HEK293 (cell line): ENCODE measurements at regions not wholly inside any gene's neighbourhood (a gene's known extent, or its start where the extent isn't known, plus 50 kb on each side); places are given as distances from the start of the nearest gene placed in this dataset.

Source experiments
- CTCF ChIA-PET: fragments of 350-600 bp; formaldehyde crosslinking; extraction: SDS; loops from one replicate; lab custom pipeline; 2021; ENCODE audit warnings: antibody characterized with exemption; lab: Yijun Ruan, JAX
- POLR2A ChIA-PET: fragments of 300-600 bp; formaldehyde crosslinking; extraction: SDS; loops from one replicate; lab custom pipeline; 2020; ENCODE audit warnings: antibody characterized with exemption, inconsistent platforms; lab: Yijun Ruan, JAX
- H3K27ac ChIP-seq: fragments of 200-500 bp; sonication (Bioruptor generic); 2 replicates; pipeline ENCODE4 v1.5.1; 2014; ENCODE audit warnings: low read depth, low read length, control low read depth, inconsistent platforms; ENCODE audit errors: extremely low read depth
- H3K36me3 ChIP-seq, 2 experiments: fragments of 200-500 bp in 1 of 2; sonication (Bioruptor generic) in 1 of 2; 1 replicate in 1 of 2; 2 replicates in 1 of 2; pipeline ENCODE4 v1.5.1; 2014 to 2017; ENCODE audit warnings: inconsistent platforms in 2 of 2, low read length in 2 of 2; ENCODE audit not compliant: control insufficient read depth in 2 of 2, insufficient read depth in 1 of 2
- H3K4me1 ChIP-seq: fragments of 200-500 bp; sonication (Bioruptor generic); 2 replicates; pipeline ENCODE4 v1.5.1; 2014; ENCODE audit warnings: mild to moderate bottlenecking, low read length, inconsistent platforms; ENCODE audit not compliant: control insufficient read depth, insufficient read depth
- H3K4me3 ChIP-seq: 2 replicates; pipeline ENCODE4 v1.5.1; 2011; ENCODE audit warnings: low read depth, mild to moderate bottlenecking, control low read depth, low read length, moderate library complexity
- H3K9me3 ChIP-seq: fragments of 200-500 bp; sonication (Bioruptor generic); 2 replicates; pipeline ENCODE4 v1.5.1; 2014; ENCODE audit warnings: low read depth, low read length, inconsistent platforms; ENCODE audit not compliant: control insufficient read depth, insufficient read depth
- GLI2 ChIP-seq: fragments of 450-650 bp; formaldehyde crosslinking; IDR thresholded peaks from 2 replicates; pipeline ENCODE4; 2017; ENCODE audit warnings: missing biosample characterization, missing genetic modification characterization, low read depth, borderline replicate concordance
- KLF16 ChIP-seq: fragments of 450-650 bp; formaldehyde crosslinking; IDR thresholded peaks from 2 replicates; pipeline ENCODE4 v1.5.1; 2017; ENCODE audit warnings: missing biosample characterization, missing genetic modification characterization
- SP3 ChIP-seq: fragments of 450-650 bp; formaldehyde crosslinking; IDR thresholded peaks from 2 replicates; pipeline ENCODE4 v1.5.1; 2016; ENCODE audit warnings: missing biosample characterization, missing genetic modification characterization
- ZIC2 ChIP-seq: fragments of 450-650 bp; formaldehyde crosslinking; IDR thresholded peaks from 2 replicates; pipeline ENCODE4 v1.5.1; 2016; ENCODE audit warnings: missing biosample characterization, missing genetic modification characterization
- ZNF10 ChIP-seq: fragments of 450-650 bp; formaldehyde crosslinking; IDR thresholded peaks from 2 replicates; pipeline ENCODE4 v1.5.1; 2017; ENCODE audit warnings: missing biosample characterization, missing genetic modification characterization
- ZNF121 ChIP-seq: fragments of 450-650 bp; formaldehyde crosslinking; IDR thresholded peaks from 2 replicates; pipeline ENCODE4 v1.5.1; 2016; ENCODE audit warnings: missing biosample characterization, missing genetic modification characterization
- ZNF146 ChIP-seq: fragments of 450-650 bp; formaldehyde crosslinking; IDR thresholded peaks from 2 replicates; pipeline ENCODE4 v1.5.1; 2016; ENCODE audit warnings: missing biosample characterization, missing genetic modification characterization
- ZNF366 ChIP-seq: fragments of 450-650 bp; formaldehyde crosslinking; conservative IDR thresholded peaks from 2 replicates; pipeline ENCODE4 v1.5.1; 2016; ENCODE audit warnings: missing biosample characterization, missing genetic modification characterization
- ZNF394 ChIP-seq: fragments of 450-650 bp; formaldehyde crosslinking; IDR thresholded peaks from 2 replicates; pipeline ENCODE4 v1.5.1; 2016; ENCODE audit warnings: missing biosample characterization, missing genetic modification characterization, mild to moderate bottlenecking, moderate library complexity, borderline replicate concordance
- ZNF423 ChIP-seq: fragments of 450-650 bp; formaldehyde crosslinking; IDR thresholded peaks from 2 replicates; pipeline ENCODE4 v1.5.1; 2016; ENCODE audit warnings: missing biosample characterization, missing genetic modification characterization
- ZNF426 ChIP-seq: fragments of 450-650 bp; formaldehyde crosslinking; IDR thresholded peaks from 2 replicates; pipeline ENCODE4 v1.5.1; 2017; ENCODE audit warnings: missing biosample characterization, missing genetic modification characterization, mild to moderate bottlenecking, inconsistent platforms, moderate library complexity
- ZNF529 ChIP-seq: fragments of 450-650 bp; formaldehyde crosslinking; IDR thresholded peaks from 2 replicates; pipeline ENCODE4 v1.5.1; 2017; ENCODE audit warnings: missing genetic modification characterization, missing biosample characterization; ENCODE audit not compliant: insufficient replicate concordance
- ZNF548 ChIP-seq: fragments of 450-650 bp; formaldehyde crosslinking; IDR thresholded peaks from 2 replicates; pipeline ENCODE4 v1.5.1; 2016; ENCODE audit warnings: missing biosample characterization, missing genetic modification characterization
- ZNF76 ChIP-seq: fragments of 450-650 bp; formaldehyde crosslinking; IDR thresholded peaks from 2 replicates; pipeline ENCODE4; 2016; ENCODE audit warnings: low read depth, missing biosample characterization, missing genetic modification characterization, borderline replicate concordance
- ZNF791 ChIP-seq: fragments of 450-650 bp; formaldehyde crosslinking; IDR thresholded peaks from 2 replicates; pipeline ENCODE4 v1.5.1; 2016; ENCODE audit warnings: missing biosample characterization, missing genetic modification characterization
- TF ChIP-seq, protein P1 (sequence below): fragments of 450-650 bp; formaldehyde crosslinking; IDR thresholded peaks from 2 replicates; pipeline ENCODE4 v1.5.1; 2016; ENCODE audit warnings: missing biosample characterization, missing genetic modification characterization
- TF ChIP-seq, protein P2 (sequence below): fragments of 450-650 bp; formaldehyde crosslinking; IDR thresholded peaks from 2 replicates; pipeline ENCODE4 v1.5.1; 2016; ENCODE audit warnings: missing biosample characterization, missing genetic modification characterization
- TF ChIP-seq, protein P3 (sequence below): fragments of 450-650 bp; formaldehyde crosslinking; IDR thresholded peaks from 2 replicates; pipeline ENCODE4 v1.5.1; 2016; ENCODE audit warnings: missing biosample characterization, missing genetic modification characterization, low read depth
- TF ChIP-seq, protein P4 (sequence below): sonication (generic); formaldehyde crosslinking; IDR thresholded peaks from 2 replicates; pipeline ENCODE4 v1.8.1; 2022; ENCODE audit warnings: mild to moderate bottlenecking, moderate library complexity, missing genetic modification reagents
- TF ChIP-seq, protein P5 (sequence below): fragments of 450-650 bp; formaldehyde crosslinking; conservative IDR thresholded peaks from 2 replicates; pipeline ENCODE4 v1.5.1; 2016; ENCODE audit warnings: low read depth, missing biosample characterization, missing genetic modification characterization

DNA sequence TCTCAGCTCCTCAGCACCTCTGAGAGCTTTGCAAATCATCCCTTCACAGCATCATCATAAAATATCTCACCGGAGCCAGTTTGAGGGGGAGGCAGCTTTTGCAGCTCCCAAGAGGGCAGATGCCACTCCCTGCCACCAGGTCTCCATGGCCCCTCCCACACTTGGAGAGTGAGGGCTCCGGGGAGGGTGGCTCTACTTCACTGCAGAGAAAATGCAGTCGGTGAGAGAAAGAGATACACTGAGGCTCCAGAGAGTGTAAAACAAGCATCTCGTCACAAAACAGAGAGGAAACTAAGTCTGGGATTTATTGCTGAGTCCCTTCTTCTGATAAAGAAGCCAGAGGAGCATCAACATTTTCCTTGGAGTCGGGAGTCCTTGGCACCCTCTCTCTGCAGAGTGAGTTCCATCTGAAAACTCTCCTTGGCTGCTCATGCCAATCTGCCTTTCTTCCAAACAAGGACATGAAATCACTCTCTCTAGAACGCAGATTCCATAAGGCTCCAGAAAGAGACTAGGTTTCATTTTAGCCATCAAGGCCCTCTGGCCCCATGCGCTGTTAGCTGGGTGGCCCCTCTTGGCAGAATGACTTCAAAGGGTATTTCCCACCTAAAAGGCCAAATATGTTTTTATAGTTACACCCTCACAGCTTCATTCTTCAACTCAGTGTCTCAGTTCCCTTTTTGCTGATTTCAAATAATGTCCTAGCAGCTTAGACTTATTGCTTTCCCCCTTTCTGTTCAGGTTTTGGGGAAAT lies 70.6 kb upstream of the F13A1 start (continued):
- TF ChIP-seq SP3 (tag by site-specific recombination) (no peak), ZNF76 (no peak), GLI2 (no peak), ZNF791 (tag by site-specific recombination) (no peak), ZNF548 (tag by site-specific recombination) (no peak), ZNF394 (tag by site-specific recombination) (no peak), ZNF423 (tag by site-specific recombination) (no peak)
- TF ChIP-seq, protein P1, sequence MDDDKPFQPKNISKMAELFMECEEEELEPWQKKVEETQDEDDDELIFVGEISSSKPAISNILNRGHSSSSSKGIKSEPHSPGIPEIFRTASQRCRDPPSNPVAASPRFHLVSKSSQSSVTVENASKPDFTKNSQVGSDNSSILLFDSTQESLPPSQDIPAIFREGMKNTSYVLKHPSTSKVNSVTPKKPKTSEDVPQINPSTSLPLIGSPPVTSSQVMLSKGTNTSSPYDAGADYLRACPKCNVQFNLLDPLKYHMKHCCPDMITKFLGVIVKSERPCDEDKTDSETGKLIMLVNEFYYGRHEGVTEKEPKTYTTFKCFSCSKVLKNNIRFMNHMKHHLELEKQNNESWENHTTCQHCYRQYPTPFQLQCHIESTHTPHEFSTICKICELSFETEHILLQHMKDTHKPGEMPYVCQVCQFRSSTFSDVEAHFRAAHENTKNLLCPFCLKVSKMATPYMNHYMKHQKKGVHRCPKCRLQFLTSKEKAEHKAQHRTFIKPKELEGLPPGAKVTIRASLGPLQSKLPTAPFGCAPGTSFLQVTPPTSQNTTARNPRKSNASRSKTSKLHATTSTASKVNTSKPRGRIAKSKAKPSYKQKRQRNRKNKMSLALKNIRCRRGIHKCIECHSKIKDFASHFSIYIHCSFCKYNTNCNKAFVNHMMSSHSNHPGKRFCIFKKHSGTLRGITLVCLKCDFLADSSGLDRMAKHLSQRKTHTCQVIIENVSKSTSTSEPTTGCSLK (tag by site-specific recombination): no peak

DNA sequence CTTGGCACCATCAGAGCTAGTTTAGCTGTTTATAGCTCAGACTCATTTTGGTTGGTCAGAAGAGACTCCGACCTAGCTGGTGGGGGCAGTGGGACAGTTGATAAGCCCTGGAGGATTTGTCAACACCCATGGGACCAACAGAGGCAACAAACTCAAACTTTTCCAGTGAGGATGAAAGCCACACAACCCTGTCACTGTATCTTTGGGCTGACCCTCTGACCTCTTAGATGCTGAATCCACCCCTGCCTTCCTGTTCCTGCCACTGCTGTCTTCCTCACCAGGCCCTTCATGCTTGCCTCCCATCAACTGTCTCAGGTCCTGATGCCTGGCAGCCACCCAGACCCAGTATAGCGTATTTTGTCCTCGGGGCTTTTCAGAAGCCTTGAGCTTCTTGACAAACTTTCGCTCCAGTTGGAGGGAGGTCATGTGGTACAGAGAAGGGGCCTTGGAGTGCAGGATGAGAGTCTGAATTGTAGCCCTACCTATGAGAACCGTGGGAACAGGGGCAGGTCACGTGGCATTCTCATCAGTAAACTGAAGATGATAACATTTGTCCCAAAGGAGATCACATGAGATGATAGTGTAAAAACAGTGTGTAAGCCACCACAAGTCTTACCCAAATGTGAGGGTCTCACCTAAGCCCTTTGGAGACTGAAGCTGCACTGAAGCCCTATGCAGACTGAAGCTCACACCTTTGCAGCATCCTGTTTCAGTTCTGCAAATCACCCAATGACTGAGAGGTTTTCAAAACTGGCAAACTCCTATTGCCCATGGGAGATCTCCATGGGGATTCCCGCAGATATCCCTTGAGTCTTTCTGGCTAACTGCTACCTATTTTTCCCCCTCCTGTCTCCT lies 72.0 kb upstream of the F13A1 start:
- TF ChIP-seq ZNF529 (tag by site-specific recombination) (no peak), ZNF426 (no peak), ZNF366 (tag by site-specific recombination) (no peak), ZNF146 (tag by site-specific recombination) (no peak), ZNF10 (no peak), ZIC2 (tag by site-specific recombination) (no peak)
- TF ChIP-seq, protein P2, sequence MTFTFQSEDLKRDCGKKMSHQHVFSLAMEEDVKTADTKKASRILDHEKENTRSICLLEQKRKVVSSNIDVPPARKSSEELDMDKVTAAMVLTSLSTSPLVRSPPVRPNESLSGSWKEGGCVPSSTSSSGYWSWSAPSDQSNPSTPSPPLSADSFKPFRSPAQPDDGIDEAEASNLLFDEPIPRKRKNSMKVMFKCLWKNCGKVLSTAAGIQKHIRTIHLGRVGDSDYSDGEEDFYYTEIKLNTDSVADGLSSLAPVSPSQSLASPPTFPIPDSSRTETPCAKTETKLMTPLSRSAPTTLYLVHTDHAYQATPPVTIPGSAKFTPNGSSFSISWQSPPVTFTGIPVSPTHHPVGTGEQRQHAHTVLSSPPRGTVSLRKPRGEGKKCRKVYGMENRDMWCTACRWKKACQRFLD (tag by site-specific recombination): no peak
- TF ChIP-seq, protein P3, sequence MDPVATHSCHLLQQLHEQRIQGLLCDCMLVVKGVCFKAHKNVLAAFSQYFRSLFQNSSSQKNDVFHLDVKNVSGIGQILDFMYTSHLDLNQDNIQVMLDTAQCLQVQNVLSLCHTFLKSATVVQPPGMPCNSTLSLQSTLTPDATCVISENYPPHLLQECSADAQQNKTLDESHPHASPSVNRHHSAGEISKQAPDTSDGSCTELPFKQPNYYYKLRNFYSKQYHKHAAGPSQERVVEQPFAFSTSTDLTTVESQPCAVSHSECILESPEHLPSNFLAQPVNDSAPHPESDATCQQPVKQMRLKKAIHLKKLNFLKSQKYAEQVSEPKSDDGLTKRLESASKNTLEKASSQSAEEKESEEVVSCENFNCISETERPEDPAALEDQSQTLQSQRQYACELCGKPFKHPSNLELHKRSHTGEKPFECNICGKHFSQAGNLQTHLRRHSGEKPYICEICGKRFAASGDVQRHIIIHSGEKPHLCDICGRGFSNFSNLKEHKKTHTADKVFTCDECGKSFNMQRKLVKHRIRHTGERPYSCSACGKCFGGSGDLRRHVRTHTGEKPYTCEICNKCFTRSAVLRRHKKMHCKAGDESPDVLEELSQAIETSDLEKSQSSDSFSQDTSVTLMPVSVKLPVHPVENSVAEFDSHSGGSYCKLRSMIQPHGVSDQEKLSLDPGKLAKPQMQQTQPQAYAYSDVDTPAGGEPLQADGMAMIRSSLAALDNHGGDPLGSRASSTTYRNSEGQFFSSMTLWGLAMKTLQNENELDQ: no peak
- TF ChIP-seq, all 188 proteins: peak for 0
- no peaks in the 10 kb centered on the region for H3K4me1 ChIP-seq
- H3K4me3 ChIP-seq: no peak overlapping the region
- CTCF ChIA-PET: interaction anchor here (0.6 kb wide), 1 partner anchor 10 kb away, joined by 3 read pairs; no protein-coding TSS in a partner anchor
- H3K9me3 ChIP-seq: no peaks in the 10 kb centered on the region
- H3K36me3 ChIP-seq: no peaks in the 10 kb centered on the region
- H3K27ac ChIP-seq: no peak overlapping the region
- POLR2A ChIA-PET: no interaction called here

DNA sequence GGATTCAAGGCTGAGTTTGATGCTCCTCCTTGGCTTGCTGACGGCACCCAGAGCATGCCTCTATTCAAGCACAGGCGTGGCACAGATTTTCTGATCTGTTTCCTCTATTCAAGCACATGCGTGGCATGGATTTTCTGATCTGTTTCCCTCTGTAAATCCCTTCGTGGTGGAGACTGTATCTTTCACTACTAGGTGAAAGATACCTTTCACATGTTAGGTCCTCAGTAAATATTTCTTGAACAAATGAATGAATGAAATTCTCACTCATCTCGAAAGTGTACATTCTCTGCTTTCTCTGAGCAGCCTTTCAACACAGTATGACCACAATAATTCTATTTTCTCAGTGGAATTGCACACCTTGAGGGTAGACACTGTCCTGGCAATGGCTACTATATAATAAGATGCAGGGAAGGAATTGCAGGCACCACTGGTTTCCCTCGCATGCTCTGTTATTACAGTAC lies 72.6 kb upstream of the F13A1 start:
- no peak overlapping the region for H3K4me3 ChIP-seq
- no peaks in the 10 kb centered on the region for H3K36me3 ChIP-seq
- H3K27ac ChIP-seq: no peak overlapping the region
- TF ChIP-seq ZNF121 (tag by site-specific recombination) (no peak), KLF16 (tag by site-specific recombination) (no peak)
- TF ChIP-seq, protein P4, sequence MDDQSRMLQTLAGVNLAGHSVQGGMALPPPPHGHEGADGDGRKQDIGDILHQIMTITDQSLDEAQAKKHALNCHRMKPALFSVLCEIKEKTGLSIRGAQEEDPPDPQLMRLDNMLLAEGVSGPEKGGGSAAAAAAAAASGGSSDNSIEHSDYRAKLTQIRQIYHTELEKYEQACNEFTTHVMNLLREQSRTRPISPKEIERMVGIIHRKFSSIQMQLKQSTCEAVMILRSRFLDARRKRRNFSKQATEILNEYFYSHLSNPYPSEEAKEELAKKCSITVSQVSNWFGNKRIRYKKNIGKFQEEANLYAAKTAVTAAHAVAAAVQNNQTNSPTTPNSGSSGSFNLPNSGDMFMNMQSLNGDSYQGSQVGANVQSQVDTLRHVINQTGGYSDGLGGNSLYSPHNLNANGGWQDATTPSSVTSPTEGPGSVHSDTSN (CRISPR knock-in tag): no peak
- TF ChIP-seq, protein P5, sequence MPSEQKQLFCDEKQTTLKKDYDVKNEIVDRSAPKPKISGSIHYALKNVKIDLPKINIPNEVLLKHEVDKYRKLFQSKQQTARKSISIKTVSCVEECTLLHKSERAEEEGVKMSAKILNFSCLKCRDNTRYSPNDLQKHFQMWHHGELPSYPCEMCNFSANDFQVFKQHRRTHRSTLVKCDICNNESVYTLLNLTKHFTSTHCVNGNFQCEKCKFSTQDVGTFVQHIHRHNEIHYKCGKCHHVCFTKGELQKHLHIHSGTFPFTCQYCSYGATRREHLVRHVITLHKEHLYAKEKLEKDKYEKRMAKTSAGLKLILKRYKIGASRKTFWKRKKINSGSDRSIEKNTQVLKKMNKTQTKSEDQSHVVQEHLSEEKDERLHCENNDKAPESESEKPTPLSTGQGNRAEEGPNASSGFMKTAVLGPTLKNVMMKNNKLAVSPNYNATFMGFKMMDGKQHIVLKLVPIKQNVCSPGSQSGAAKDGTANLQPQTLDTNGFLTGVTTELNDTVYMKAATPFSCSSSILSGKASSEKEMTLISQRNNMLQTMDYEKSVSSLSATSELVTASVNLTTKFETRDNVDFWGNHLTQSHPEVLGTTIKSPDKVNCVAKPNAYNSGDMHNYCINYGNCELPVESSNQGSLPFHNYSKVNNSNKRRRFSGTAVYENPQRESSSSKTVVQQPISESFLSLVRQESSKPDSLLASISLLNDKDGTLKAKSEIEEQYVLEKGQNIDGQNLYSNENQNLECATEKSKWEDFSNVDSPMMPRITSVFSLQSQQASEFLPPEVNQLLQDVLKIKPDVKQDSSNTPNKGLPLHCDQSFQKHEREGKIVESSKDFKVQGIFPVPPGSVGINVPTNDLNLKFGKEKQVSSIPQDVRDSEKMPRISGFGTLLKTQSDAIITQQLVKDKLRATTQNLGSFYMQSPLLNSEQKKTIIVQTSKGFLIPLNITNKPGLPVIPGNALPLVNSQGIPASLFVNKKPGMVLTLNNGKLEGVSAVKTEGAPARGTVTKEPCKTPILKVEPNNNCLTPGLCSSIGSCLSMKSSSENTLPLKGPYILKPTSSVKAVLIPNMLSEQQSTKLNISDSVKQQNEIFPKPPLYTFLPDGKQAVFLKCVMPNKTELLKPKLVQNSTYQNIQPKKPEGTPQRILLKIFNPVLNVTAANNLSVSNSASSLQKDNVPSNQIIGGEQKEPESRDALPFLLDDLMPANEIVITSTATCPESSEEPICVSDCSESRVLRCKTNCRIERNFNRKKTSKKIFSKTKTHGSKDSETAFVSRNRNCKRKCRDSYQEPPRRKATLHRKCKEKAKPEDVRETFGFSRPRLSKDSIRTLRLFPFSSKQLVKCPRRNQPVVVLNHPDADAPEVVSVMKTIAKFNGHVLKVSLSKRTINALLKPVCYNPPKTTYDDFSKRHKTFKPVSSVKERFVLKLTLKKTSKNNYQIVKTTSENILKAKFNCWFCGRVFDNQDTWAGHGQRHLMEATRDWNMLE: no peak

More for the DNA sequence above, 72.6 kb upstream of the F13A1 start:
- CTCF ChIA-PET: interaction anchor here (0.6 kb wide), 1 partner anchor 9 kb away, joined by 3 read pairs; no protein-coding TSS in a partner anchor
- POLR2A ChIA-PET: no interaction called here
- no peaks in the 10 kb centered on the region for H3K4me1 ChIP-seq
- no peaks in the 10 kb centered on the region for H3K9me3 ChIP-seq
